ENCODE measurements at regions not wholly inside any gene's neighbourhood (a gene's known extent, or its start where the extent isn't known, plus 50 kb on each side); places are given as distances from the start of the nearest gene placed in this dataset.
A peak's percentile ranks its signal among the peaks of the same experiment; 100 is the strongest.
"Not testable (repeated sequence)": the region's sequence is repeated elsewhere in the genome, so short reads cannot be mapped to it uniquely, and the experiment has no call there.

- not testable (repeated sequence) for DNase-seq
Observed at GRCh38 chr3:15993660-15994059, 180.8 kb upstream of the GALNT15 start.

GRCh38 chr3:15996496-15996895 is 178.0 kb upstream of the GALNT15 start:
- DNase-seq, result not testable (repeated sequence)

GRCh38 chr3:15997274-15997943 is 177.1 kb upstream of the GALNT15 start:
- DNase-seq, result no peak

- no peak for DNase-seq
Observed at GRCh38 chr3:15998911-15999310, 175.6 kb upstream of the GALNT15 start.

GRCh38 chr3:16004812-16005211 is 169.7 kb upstream of the GALNT15 start:
- DNase-seq, result no peak

GRCh38 chr3:16011376-16011775 is 163.1 kb upstream of the GALNT15 start:
- DNase-seq, result no peak

- DNase-seq, result no peak
Observed at GRCh38 chr3:16012086-16012485, 162.4 kb upstream of the GALNT15 start.

GRCh38 chr3:16013568-16013967 is 160.9 kb upstream of the GALNT15 start:
- no peak for DNase-seq

- not testable (repeated sequence) for DNase-seq
Observed at GRCh38 chr3:16021801-16022200, 152.7 kb upstream of the GALNT15 start.

- not testable (repeated sequence) for DNase-seq
Observed at GRCh38 chr3:16023881-16024280, 150.6 kb upstream of the GALNT15 start.

- no peak for DNase-seq
Observed at GRCh38 chr3:16024548-16024947, 149.9 kb upstream of the GALNT15 start.

GRCh38 chr3:16026753-16027152 is 147.7 kb upstream of the GALNT15 start:
- no peak for DNase-seq

GRCh38 chr3:16028604-16029003 is 145.9 kb upstream of the GALNT15 start:
- DNase-seq, result no peak

GRCh38 chr3:16030342-16030741 is 144.1 kb upstream of the GALNT15 start:
- no peak for DNase-seq

- no peak for DNase-seq
Observed at GRCh38 chr3:16031434-16031833, 143.0 kb upstream of the GALNT15 start.

GRCh38 chr3:16033889-16034687 is 140.4 kb upstream of the GALNT15 start:
- no peak for DNase-seq

- no peak for DNase-seq
Observed at GRCh38 chr3:16040991-16041390, 133.5 kb upstream of the GALNT15 start.

GRCh38 chr3:16048435-16049318 is 125.8 kb upstream of the GALNT15 start:
- peak; percentile 76 for DNase-seq

- no peak for DNase-seq
Observed at GRCh38 chr3:16050641-16051467, 123.6 kb upstream of the GALNT15 start.

GRCh38 chr3:16051691-16052090 is 122.8 kb upstream of the GALNT15 start:
- no peak for DNase-seq

GRCh38 chr3:16052964-16053363 is 121.5 kb upstream of the GALNT15 start:
- no peak for DNase-seq

- DNase-seq, result no peak
Observed at GRCh38 chr3:16053794-16054193, 120.7 kb upstream of the GALNT15 start.
